Esophagus squamous epithelium (tissue), 4 donors: ENCODE measurements at regions not wholly inside any gene's neighbourhood (a gene's known extent, or its start where the extent isn't known, plus 50 kb on each side); places are given as distances from the start of the nearest gene placed in this dataset.

Experiments used
- CTCF ChIP-seq, 6 experiments: fragments of 450-650 bp in 4 of 6; fragments of 200-600 bp in 2 of 6; sonication (generic) in 2 of 6; IDR thresholded peaks; one replicate each; pipeline ENCODE4 v1.5.1; 2016 to 2019; ENCODE audit warnings: antibody characterized with exemption in 6 of 6, mild to moderate bottlenecking in 4 of 6, moderate library complexity in 4 of 6
- POLR2A ChIP-seq, 4 donors: fragments of 450-650 bp; IDR thresholded peaks; one replicate each; pipeline ENCODE4 v1.6.1; 2017; ENCODE audit warnings: antibody characterized with exemption in 4 of 4, mild to moderate bottlenecking in 4 of 4, moderate library complexity in 3 of 4

- no peak for TF ChIP-seq CTCF (IDR thresholded peaks at IDR 0.05)
- TF ChIP-seq POLR2A (IDR thresholded peaks at IDR 0.05): no peak
Observed at GRCh38 chr18:44502221-44502620, 178.5 kb upstream of the SETBP1 start.
